ENCODE measurements at regions not wholly inside any gene's neighbourhood (a gene's known extent, or its start where the extent isn't known, plus 50 kb on each side); places are given as distances from the start of the nearest gene placed in this dataset.

DNA sequence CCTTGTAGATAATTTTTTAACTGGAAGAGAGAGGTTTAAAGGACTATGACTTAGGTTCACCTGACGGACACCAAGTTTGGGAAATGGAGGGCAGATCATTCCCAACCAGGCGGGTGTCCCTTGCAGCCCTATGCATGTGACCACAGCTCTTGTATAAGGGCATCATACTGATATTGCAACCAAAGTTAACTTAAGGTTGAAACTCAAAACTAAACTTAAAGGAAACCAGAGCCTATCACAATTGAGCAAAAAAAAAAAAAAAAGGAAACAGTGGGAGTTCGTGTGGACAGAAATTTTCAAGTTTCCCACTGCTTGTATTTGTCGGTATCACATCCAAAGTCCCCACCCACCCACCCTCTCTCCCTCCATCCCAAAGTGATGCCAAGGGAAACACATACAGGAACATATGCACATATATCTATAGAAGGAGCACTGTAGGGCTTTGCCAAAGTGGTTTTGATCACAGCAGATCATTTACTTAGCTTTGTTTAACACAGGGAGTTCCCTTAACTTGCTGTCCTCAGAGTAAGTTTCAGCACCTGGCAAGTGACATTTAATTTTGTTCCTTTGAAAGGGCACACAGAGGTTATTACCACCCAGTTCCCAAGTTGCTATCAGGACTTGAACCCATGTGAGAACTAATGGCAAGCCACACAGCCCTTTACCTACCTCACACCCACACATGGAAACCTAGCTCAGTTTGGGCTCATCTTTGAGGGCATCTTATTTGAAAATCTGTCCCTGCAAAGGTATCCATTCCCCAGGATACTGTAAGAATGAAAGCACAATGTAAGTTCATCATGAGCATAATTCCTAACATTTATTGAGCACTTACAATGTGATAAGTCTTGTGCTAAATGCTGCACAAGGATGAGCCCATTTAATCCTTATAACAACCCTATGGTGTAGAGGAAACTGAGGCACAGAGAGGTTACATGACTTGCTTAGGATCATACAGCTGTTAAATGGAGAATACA, 204.5 kb upstream of the CMC1 start:
- no peak overlapping the region for H3K27ac Mint-ChIP-seq
- DNase-seq (ENCODE audit: extremely low spot score, unreplicated experiment): no peak
- H3K4me1 Mint-ChIP-seq (ENCODE audit: unreplicated experiment): no peaks in the 10 kb centered on the region
- no peak overlapping the region for H3K4me3 Mint-ChIP-seq
- peaks cover 3% of the 10 kb centered on the region for H3K27me3 Mint-ChIP-seq
- H3K36me3 Mint-ChIP-seq: peaks cover 4% of the 10 kb centered on the region
- peaks cover 5% of the 10 kb centered on the region for H3K9me3 Mint-ChIP-seq
- TF ChIP-seq, protein P1, sequence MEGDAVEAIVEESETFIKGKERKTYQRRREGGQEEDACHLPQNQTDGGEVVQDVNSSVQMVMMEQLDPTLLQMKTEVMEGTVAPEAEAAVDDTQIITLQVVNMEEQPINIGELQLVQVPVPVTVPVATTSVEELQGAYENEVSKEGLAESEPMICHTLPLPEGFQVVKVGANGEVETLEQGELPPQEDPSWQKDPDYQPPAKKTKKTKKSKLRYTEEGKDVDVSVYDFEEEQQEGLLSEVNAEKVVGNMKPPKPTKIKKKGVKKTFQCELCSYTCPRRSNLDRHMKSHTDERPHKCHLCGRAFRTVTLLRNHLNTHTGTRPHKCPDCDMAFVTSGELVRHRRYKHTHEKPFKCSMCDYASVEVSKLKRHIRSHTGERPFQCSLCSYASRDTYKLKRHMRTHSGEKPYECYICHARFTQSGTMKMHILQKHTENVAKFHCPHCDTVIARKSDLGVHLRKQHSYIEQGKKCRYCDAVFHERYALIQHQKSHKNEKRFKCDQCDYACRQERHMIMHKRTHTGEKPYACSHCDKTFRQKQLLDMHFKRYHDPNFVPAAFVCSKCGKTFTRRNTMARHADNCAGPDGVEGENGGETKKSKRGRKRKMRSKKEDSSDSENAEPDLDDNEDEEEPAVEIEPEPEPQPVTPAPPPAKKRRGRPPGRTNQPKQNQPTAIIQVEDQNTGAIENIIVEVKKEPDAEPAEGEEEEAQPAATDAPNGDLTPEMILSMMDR (conservative IDR thresholded peaks at IDR 0.05): no peak

DNA sequence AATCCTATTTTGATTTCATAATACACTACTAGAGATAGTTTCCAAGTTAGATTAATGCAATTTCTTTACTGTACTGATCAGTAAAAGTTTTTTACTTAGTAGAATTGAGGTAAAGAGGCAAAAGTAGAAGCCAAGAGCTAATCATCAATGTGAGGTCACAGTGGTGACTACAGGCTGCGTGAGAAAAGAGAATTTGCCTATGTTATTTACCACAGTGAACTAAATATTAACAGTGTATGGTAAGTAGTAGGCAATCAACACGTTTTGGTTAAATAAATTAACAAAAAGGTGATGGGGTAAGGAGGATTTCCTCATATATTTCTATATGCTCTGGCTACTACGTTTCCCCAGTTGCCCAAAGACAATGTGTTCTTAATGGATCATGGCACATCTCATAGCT, 202.2 kb upstream of the CMC1 start:
- no peak overlapping the region for H3K4me3 Mint-ChIP-seq
- H3K4me1 Mint-ChIP-seq (ENCODE audit: unreplicated experiment): no peaks in the 10 kb centered on the region
- no peak overlapping the region for H3K27ac Mint-ChIP-seq
- DNase-seq (ENCODE audit: extremely low spot score, unreplicated experiment): no peak
- no peaks in the 10 kb centered on the region for H3K9me3 Mint-ChIP-seq
- TF ChIP-seq, protein P1 (conservative IDR thresholded peaks at IDR 0.05): no peak
- H3K36me3 Mint-ChIP-seq: no peaks in the 10 kb centered on the region
- peaks cover 5% of the 10 kb centered on the region for H3K27me3 Mint-ChIP-seq

DNA sequence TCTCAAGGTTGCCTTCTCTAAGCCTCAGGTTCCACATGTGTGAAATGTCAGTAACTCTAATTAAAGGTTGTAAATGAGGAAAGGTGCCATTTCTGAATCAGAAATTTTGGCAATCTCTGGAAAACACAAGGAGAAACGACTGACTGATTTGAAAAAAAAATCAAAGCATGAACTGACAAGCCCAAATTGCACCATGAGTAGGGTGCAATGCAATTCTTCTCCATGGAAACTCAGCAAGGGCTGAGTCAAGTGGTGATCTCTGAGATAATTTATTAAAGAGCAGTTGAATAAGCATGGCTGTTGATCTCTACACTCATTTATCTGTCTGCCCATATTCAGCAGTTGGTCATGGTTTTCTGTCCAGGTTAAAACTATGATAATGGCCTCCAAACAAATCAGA, 201.6 kb upstream of the CMC1 start:
- Mint-ChIP-seq H3K9me3 (no peaks in the 10 kb centered on the region), H3K36me3 (no peaks in the 10 kb centered on the region), H3K27me3 (peaks cover 8% of the 10 kb centered on the region), H3K4me1 (ENCODE audit: unreplicated experiment) (no peaks in the 10 kb centered on the region), H3K27ac (no peak overlapping the region), H3K4me3 (no peak overlapping the region)
- no peak for DNase-seq (ENCODE audit: extremely low spot score, unreplicated experiment)
- TF ChIP-seq, protein P1 (conservative IDR thresholded peaks at IDR 0.05): no peak

- no peak for DNase-seq (ENCODE audit: extremely low spot score, unreplicated experiment)
- Mint-ChIP-seq H3K4me3 (no peak overlapping the region), H3K4me1 (ENCODE audit: unreplicated experiment) (no peaks in the 10 kb centered on the region), H3K9me3 (no peaks in the 10 kb centered on the region), H3K27ac (no peak overlapping the region), H3K27me3 (peaks cover 5% of the 10 kb centered on the region), H3K36me3 (no peaks in the 10 kb centered on the region)
- TF ChIP-seq, protein P1 (conservative IDR thresholded peaks at IDR 0.05): no peak
Measured at GRCh38 chr3:28042095-28042635, 199.3 kb upstream of the CMC1 start.

DNA sequence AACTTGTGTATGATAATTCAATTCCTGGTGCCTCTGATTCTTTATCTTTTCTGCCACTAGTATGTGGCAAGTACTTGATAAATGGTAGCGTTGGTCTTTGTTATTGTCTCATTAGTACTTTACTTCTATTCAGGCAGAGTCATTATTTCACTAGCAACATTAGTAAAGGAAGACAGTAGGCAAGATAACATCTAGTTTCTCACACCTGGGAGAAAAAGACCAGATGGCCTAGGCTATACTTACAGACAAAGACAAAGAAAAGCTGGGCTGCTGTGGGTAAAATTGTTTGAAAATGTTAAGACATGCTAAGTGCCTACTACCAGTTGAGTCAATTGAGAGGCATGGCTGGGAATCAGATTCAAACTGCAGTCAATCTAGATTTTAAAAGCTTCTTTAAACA, 198.7 kb upstream of the CMC1 start:
- Mint-ChIP-seq H3K4me3 (no peak overlapping the region), H3K27me3 (peaks cover 5% of the 10 kb centered on the region), H3K27ac (no peak overlapping the region), H3K9me3 (no peaks in the 10 kb centered on the region), H3K36me3 (no peaks in the 10 kb centered on the region), H3K4me1 (ENCODE audit: unreplicated experiment) (no peaks in the 10 kb centered on the region)
- TF ChIP-seq, protein P1 (conservative IDR thresholded peaks at IDR 0.05): no peak
- no peak for DNase-seq (ENCODE audit: extremely low spot score, unreplicated experiment)
